C4-2B (cell line): ENCODE measurements at regions not wholly inside any gene's neighbourhood (a gene's known extent, or its start where the extent isn't known, plus 50 kb on each side); places are given as distances from the start of the nearest gene placed in this dataset.

ENCODE experiments used
- ZFX ChIP-seq: fragments of 450-650 bp; IDR thresholded peaks from 2 replicates; pipeline ENCODE4 v1.6.1; 2017
- TF ChIP-seq, protein P1 (sequence below): fragments of 450-650 bp; conservative IDR thresholded peaks from 2 replicates; pipeline ENCODE4 v1.5.1; 2017; ENCODE audit warnings: mild to moderate bottlenecking

DNA sequence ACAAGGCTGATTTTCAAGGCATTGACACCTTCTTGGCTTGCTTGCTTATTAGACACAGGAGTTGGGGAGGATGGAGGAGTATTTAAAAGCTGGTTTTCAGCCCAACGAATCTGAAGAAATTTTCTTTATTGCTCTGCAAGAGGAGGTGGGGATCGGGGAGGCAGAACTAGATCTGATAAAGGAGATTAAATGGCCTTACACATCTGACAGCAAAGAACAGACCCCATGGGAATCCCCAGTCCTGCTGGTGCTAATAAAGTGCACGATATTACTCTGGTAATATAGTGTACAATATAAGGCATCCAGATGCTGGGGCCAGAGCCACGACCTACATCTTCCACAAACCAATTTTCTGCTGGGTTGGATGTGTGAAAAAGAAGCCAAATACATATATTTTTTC, 323.0 kb downstream of the OMA1 start:
- TF ChIP-seq, protein P1, sequence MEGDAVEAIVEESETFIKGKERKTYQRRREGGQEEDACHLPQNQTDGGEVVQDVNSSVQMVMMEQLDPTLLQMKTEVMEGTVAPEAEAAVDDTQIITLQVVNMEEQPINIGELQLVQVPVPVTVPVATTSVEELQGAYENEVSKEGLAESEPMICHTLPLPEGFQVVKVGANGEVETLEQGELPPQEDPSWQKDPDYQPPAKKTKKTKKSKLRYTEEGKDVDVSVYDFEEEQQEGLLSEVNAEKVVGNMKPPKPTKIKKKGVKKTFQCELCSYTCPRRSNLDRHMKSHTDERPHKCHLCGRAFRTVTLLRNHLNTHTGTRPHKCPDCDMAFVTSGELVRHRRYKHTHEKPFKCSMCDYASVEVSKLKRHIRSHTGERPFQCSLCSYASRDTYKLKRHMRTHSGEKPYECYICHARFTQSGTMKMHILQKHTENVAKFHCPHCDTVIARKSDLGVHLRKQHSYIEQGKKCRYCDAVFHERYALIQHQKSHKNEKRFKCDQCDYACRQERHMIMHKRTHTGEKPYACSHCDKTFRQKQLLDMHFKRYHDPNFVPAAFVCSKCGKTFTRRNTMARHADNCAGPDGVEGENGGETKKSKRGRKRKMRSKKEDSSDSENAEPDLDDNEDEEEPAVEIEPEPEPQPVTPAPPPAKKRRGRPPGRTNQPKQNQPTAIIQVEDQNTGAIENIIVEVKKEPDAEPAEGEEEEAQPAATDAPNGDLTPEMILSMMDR, result no peak
- no peak for TF ChIP-seq ZFX
